ENCODE measurements at regions not wholly inside any gene's neighbourhood (a gene's known extent, or its start where the extent isn't known, plus 50 kb on each side); places are given as distances from the start of the nearest gene placed in this dataset.

DNA sequence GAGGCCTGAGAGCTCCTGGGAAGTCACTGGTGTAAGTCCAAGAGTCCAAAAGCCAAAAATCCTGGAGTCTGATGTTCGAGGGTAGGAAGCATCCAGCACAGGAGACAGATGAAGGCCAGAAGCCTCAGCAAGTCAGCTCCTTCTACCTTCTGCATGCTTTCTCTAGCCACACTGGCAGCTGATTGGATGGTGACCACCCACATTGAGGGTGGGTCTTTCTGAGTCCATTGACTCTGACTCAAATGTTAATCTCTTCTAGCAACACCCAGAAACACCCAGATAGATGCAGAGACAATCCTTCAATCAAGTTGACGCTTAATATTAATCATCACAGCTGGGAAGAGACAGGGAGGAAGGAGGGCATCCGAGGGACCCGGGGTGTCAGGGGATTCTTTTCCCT is 305.8 kb downstream of the AACS start:
- DNase-seq (ENCODE audit: low spot score) = no peak

DNA sequence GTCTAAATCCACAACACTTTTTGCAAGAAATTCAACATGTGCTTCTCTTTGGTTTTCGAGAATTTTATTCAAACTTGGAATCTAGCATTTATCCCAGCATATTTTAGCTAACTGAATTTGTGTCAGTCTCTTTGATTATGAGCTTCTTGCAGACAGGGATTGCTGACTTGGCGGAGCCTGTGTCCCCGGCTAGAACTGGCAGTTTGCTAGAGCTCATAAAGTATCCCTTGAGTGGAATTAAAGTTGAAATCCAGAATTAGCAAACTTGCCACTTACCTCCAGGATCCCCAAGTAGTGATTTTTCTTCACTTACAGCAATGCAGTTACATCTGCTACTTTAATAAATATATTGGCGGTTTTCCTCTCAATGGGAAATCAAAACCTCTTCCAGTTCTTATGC is 306.9 kb downstream of the AACS start:
- DNase-seq (ENCODE audit: low spot score) = no peak

DNA sequence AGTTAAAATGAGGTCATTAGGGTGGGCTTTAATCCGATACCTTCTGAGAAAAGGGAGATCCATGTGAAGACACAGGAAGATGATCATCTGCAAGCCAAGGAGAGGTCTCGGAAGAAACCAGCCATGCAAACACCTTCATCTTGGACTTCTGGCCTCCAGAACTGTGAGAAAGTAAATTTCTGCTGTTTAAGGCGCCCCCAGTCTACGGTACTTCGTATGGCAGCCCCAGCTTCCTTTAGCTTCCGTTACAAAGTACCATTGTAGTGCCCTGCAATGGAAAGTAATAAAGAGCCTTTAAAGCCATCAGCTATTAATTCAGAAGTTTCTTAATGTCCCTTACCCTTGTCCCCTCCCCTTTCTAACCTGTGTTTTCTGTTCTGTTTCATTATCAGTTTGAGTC is 308.1 kb downstream of the AACS start:
- DNase-seq (ENCODE audit: low spot score) = no peak

DNA sequence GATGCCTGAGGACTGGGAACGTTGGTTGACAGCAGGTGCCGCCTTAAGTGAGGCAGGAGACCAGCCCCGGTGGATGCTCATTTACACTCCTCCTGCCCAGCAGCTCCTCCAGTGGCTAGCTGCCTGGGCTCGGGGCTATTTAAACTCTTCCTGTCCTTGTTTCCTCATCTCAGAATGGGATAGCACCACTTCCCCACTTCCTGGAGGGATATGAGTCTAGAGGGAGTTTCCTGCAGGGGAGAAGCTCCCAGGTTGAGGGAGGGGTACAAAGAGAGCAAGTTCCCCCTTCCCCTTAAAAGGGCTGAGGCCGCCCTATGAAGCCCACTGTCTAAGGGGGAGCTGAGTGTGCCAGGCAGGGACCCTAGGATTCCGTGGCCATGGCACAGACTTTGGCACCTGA is 311.2 kb downstream of the AACS start:
- DNase-seq (ENCODE audit: low spot score) = no peak

DNA sequence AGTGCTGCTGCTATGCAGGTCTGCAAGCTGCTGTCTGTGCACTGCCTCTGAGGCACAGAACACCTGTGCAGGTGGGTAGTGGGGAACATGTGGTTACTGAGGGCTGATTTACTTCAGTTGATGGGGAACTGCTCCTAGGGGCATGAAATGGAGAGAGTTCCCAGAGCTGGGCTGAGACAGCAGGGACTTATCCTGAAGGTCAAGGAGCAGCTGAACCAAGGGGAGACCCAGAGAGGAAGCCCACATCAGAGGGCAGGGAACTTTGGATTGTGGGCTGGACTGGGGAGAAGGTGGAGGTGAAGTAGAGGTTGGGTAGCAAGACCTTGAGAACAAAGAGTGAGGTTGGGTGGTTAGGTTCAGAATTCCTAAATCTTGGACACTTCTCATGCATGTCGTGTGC is 311.9 kb downstream of the AACS start:
- DNase-seq (ENCODE audit: low spot score) = no peak

DNA sequence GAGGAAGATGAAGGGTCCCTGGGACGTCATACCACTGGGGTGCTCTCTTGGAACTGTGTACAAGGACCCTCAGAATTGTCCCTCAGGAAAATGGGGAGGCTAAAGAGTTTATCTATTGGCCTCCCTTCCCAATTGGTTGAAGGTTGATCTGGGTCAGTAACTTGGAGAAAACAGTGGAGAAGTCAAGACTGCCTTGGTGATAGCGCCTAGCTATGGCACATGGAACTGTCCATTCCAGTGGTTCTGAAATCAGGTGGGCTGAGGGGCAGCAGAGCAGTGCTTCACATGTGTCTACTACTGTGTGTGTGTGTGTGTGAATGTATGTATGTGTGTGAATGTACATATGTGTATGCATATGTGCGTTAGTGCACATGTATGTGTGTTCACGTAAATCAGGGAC is 316.1 kb downstream of the AACS start:
- DNase-seq (ENCODE audit: low spot score) = no peak

DNA sequence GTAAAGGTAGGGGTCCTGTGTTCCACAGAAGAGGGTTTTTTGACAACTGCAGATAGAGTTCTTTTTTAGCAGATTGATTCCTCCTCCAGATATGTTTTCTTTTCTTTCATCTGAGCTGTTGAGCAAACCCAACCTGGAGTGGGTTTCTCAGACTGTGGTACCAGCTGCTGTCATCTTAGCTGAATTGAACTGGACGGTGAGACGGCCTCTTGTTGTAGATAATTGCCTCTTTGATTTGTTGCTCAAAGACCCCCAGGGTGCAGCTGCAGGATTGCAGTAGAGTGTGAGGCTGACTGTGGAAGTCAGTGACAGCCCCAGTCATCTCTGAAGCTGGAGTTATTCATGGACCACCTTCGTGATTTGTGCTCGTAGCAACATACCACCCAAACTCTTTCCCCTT is 317.7 kb downstream of the AACS start:
- DNase-seq (ENCODE audit: low spot score) = no peak

DNA sequence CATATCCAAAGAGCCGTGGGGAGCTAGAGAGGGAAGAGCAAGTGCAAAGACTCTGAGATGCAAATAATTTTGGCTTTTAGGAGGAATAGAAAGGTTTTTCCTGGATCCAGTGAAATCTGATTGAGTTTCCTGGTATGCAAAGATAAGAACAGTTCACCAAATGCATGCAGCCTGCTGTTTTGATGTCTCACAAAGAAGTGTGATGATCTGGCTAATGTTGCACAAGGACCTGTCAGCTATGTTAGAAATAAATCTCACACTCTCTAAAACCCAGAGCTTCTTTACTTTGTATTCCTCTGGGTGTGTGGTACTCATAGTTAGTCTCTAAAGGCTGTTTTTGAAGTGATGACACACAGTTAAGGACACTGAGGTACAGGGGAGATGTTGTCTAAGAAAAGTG is 321.4 kb downstream of the AACS start:
- DNase-seq (ENCODE audit: low spot score) = no peak

DNA sequence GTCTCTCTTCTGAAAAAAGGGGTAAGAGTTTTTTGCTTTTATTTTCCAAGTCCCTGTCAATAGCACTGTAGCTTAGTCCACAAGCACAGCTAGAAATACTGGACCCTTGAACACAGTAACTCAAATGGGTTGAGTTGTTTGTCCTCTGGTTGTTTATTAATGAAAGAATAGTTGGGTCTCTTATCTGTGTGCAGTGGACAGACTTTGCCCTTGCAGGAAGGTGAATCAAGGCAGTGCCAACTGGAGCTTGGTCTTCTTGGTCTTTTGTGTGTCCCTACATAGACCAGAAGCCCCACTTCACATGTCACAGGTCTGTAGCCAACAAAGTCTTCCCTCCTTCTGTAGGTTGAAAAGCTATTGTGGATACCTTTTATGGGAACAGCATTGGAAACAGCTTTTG is 322.0 kb downstream of the AACS start:
- no peak for DNase-seq (ENCODE audit: low spot score)

DNA sequence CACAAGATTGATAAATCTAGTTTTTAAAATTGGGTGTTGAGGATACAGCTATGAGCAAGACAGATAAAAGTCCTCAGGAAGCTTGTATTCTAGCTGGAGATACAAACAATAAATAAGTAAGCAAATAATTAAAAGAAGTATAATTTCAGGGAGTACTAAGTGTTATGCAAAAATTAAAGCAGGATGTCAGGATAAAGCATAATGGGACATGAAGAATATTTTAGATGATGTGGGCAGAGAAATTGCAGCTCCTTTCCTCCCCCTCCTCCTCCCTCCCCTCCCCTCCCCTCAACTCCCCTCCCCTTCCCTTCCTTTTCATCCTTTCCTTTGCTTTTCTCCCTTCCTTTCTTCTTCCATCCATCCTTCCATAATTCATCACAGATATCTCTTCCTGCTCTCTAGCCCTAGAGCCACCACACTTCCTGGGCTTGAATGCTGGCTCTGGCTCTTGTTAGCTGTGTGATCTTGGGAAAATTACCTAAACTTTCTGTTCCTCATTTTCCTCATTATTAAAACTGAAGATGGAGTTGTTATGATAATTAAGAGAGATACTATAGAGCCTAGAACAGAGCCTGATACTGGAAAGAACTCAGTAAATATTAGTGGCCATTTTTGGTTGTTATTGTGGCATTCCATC is 323.9 kb downstream of the AACS start:
- DNase-seq (ENCODE audit: low spot score) = no peak

DNA sequence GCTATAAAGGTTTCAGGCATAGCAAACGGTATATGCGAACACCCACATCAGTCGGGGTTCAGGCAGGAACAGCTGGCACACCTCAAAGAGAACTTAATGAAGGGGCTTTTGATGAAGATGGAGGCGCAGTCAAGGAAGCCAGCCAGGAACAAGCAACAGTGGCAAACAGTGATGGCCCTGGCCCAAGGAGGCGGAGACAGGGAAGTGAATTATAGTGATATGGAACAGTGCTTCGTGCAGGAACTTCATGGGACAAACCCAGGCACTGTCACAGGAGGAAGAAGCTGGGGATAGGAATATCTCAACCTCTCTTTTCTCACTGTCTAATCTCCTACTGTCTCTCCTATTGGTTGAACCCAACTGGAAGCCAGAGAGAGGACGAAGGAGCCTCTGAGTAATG is 328.3 kb downstream of the AACS start:
- DNase-seq (ENCODE audit: low spot score) = no peak

DNA sequence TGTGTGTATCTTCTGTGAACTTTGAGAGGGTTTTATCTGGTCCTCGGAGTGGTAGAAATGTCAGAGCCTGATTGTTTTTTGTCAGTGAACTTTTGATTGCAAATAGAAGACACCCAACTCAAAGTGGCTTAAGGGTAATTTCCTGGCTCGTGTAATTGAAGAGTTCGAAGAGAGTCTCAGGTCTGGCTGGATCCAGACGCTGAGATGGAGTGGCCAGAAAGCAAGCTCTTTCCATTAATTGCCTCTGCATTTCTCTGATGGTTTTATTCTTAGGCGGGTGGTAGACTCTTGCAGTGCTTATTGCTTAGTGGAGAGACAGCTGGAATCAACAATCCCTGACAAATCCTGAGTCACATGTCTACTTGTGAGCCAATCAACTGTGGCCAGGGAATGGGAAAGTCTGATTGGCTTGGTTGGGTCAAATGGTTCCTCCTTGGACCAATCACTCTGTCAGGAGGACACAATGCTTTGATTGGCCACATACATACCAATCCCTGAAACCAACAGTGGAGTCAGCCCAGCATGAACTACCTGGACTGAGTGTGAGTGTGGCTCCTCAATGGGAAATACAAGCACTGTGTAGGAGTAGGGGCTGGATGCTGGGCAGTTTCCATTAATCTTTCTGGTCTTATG is 330.5 kb downstream of the AACS start:
- DNase-seq (ENCODE audit: low spot score) = no peak

DNA sequence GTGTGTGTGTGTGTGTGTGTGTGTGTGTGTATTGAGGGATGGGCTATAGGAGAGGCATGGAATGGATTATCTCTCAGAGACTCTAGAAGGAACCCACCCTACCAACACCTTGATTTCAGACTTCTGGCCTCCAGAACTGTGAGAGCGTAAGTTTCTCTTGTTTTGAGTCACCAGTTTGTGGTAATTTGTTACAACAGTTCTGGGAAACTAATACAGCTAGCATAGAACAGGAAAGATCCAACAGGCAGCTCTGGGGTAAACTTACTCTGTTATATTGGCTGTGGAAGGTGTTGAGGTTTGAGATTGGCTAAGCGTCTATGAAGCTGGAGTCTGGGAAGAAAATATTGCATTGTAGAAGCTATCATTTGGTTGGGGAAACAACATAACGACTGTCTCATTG is 334.3 kb downstream of the AACS start:
- no peak for DNase-seq (ENCODE audit: low spot score)

DNA sequence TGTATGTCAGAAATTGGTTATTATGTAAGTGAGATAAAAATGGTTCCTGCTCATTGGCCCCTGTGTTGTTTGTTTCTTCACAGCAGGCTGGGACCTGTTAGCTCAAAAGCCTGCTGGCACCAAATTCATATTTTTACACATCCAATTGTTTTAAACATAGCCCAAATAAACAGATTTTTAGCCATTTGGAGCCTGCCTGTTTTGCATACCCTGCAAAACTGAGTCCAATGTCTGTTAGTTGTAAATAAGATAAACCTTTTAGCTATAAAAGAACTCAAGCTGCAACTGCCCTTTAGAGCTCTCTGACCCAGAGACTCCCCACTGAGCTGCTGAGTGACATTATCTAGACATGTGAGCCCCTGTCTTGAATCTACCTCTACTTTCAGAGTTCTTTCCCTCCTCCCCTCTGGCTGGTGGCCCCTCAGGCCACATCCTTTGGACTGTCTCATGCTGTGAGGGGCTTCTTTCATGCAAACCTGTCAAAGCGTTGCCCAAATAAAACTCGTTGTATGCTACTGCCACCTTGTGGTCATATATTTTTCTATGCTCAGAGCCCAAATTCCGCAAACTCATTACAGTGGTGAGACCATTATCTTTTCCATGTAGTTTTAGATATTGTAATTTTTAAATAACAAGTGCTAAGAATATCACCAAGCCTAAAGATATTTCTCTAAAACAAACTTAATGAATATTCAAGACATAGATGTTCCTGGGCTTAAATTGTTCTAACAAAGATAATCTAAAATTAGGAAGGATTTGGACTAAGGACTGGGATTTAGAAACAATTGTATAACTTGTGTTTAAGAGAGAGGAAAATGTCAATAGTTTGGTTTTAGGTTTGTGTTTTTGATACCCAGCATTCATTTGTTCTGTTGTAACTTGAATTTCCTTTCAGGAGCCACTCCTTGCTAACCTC is 337.9 kb downstream of the AACS start:
- peak; percentile 20 for DNase-seq (ENCODE audit: low spot score)

DNA sequence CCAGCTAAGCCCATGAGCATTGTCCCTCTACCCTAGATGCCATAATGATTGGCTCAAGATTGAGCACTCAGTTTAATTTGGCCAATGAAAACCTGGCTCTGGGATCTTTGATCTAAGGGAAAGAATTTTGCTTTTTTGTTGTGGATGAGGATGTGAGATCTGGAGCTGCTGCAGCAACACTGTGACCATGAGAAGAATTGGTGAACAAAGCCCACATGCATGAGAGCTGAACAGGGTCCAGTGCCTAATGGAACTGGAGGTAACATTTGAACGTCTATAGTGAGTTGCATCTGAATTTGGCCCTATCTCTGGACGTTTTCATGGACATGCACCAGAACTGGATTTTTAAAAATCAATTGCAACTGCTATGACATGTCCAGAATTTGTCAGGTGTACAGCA is 338.6 kb downstream of the AACS start:
- DNase-seq (ENCODE audit: low spot score) = no peak

DNA sequence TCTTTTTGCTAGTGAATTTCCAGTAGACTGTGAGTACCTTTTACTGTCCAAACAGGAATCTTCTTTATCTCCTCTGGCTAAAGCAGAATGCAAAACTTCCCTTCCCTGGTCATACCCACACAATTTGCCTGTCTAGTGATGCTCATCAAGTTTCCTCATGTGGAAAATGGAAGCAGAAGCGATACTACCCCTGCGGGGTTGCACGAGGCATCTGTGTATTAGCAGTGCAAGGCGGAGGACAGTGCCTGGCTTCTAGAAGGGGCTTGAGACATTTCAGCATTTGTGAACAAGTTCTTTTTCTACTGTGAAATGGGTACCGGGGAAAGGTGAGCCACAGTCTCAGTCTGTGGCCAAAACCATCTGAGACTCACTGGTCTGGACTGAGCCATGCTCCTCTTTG is 340.9 kb downstream of the AACS start:
- no peak for DNase-seq (ENCODE audit: low spot score)

DNA sequence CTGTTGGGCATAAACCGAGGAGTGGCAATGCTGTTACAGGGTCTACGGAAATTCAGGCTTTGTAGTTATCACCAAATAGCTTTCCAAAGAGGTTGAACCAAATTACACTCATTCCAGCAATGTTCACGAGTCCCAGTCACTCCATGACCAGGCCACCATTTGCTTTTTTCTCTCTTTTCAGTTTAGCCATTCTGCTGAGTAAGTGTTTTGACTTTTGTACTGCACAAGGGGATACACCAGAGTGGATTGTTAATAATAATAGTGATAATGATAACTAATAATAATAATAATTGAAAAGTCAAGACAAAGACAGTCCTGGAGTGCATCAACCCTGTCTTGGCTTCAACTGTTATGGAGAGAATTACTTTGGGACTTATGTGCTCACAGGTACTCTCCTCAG is 343.5 kb downstream of the AACS start:
- DNase-seq (ENCODE audit: low spot score) = no peak

DNA sequence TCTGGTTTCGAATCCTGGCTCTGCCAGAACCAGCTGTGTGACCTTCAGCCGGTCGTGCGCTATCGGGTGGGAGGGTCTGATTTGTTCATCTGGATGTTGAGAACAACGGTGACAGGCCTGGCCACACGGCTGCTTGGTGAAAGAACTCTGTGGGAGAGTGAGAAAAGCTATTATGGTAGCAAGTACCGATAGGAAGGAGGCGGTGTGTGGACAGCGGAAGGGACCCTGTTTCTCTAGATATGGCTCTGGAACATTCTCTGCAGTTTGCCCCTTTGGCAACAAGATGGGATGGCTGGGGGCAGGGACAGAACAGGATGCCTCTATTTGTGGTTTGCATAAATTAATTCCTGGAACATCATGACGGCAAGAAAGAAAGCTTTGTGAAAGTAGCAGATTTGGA is 347.3 kb downstream of the AACS start:
- peak; percentile 56 for DNase-seq (ENCODE audit: low spot score)

DNA sequence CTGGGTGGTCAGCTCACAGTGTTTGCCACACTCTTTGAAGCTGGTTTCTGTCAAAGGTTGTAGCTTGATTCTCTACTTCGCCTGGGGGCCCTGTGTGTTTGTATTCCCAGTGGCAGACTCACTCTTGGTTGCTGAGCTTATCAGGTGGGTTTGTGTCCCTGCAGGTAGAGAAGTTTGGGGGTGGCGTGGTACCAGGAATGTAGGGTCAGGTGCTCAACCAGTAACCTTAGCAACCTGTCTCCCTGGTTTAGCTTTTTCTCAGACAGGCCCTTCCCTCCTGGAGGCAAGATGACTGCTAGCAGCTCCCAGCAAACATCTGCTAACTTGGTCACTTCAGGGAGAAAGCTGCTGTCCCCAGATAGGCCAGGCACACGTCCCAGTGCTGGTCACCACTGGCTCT is 352.2 kb downstream of the AACS start:
- DNase-seq (ENCODE audit: low spot score) = no peak

DNA sequence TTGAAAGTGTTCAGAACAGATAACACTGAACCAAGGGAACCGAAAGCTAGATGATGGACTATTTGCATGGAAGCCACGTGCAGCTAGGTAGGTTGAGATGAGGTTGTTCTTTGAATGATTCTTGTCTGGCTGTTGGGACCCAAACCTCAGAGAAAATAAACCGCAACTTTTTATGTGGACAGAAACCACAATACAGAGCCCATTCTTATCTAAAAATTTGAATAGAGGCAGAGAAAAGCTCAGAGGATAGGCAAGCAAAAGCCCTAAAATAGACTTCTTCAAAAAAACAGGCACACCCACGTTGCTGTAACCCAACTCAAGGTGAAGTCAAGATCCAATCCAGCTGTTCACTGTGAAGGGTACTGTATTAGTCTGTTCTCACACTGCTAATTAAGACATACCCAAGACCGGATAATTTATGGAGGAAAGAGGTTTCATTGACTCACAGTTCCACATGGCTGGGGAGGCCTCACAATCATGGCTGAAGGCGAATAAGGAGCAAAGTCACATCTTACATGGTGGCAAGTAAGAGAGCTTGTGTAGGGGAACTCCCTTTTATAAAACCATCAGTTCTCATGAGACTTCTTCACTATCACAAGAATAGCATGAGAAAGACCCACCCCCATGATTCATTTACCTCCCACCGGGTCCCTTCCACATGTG is 353.8 kb downstream of the AACS start:
- no peak for DNase-seq (ENCODE audit: low spot score)

DNA sequence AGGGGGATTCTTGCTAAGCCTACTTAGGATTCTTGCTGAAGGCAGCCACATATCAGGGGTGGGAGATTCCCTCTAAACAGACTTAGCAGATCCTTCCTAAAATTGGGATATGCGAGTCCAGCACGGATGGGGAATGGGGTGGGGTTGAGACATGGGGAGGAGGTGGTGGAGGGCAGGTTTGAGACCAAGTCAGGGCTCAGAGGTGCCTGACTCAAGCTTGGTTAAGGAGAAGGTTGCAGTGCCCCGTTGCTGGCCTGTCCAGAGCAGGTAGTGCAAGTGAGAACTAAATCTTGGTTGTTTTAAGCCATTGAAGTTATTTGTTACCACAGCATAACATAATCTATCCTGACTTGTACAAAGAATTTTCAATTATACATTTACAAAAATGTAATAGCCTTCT is 359.7 kb downstream of the AACS start:
- DNase-seq (ENCODE audit: low spot score) = no peak

DNA sequence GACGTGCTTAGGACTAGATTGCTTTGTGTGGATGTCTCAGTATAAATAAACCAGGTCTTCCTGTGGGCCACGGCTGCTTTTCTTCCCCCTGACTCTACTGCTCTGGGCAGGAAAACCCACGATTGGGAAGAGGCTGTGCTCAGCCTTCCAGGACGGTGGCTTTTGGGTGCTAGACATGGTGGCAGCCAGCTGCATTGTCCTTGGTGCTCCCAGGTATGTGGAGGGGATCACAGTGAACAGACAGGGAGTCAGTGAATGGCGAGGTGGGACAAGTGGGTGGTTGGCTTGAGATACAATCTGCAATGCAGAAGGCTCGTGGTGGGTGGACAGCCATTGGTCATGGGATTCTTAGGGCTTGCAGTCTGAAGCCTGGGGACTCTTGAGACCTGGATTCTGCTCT is 366.3 kb downstream of the AACS start:
- DNase-seq (ENCODE audit: low spot score) = no peak

DNA sequence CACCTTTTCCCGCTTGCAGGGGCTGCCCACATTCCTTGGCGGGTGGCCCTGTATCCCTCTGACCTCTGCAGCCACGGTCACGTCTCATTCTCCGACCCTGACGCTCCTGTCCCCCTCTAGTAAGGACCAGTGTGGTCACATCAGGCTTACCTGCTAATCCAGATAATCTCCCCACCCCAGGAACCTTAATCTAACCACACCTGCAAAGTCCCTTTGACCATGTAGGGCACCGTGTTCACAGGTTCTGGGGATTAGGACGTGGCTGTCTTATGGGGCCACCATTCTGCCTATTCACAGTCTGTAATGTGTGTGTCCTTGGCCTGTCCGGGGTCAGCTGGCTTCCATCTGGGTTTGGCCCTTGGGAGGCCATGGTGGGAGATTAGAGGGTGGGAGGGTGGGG is 368.9 kb downstream of the AACS start:
- no peak for DNase-seq (ENCODE audit: low spot score)

Data from pons (tissue), 1 donor.